EL (cell line): ENCODE measurements at regions not wholly inside any gene's neighbourhood (a gene's known extent, or its start where the extent isn't known, plus 50 kb on each side); places are given as distances from the start of the nearest gene placed in this dataset.
"Not testable (repeated sequence)": the region's sequence is repeated elsewhere in the genome, so short reads cannot be mapped to it uniquely, and the experiment has no call there.

Experiments
- DNase-seq: peaks from one replicate; pipeline ENCODE4 v3.0.0-alpha.2; 2016

DNA sequence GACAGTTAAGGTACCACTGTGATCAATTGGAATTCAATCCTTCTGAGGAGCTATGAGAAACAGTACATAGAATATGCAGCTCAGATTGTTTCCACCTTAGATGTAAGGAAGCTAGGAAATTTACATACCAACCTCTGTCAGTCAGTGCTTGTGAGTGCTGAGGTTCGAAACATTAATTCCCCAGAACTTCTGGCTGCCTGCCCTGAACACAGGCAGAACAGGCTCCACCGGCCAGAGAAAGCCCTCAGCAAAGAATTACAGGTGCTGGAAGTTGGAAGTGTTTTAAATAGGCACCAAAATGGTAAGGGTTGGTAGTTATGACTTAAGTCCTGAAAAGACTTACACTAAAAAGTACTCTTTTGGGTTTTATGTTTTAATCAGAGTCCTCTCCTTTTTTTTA, 651.8 kb downstream of the C4orf33 start:
- no peak for DNase-seq

DNA sequence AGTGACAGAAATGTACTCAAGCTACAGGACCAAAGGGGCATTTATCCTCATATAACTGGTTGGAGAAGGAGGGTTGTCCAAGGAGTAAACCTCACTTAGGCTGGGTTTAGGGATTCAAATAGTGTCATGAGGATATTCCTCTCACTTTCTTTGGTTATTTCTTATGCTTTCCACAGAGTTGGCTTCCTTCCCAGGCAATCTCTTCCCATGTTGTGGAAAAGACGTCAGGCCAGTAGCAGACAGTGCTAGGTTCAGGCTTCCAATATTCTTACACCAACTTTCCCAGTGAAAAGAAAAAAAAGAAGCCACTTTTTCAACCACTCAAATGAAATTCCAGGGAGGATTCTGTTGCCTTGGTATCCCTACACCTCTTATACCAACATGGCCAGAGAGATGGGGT, 653.0 kb downstream of the C4orf33 start:
- DNase-seq: no peak

DNA sequence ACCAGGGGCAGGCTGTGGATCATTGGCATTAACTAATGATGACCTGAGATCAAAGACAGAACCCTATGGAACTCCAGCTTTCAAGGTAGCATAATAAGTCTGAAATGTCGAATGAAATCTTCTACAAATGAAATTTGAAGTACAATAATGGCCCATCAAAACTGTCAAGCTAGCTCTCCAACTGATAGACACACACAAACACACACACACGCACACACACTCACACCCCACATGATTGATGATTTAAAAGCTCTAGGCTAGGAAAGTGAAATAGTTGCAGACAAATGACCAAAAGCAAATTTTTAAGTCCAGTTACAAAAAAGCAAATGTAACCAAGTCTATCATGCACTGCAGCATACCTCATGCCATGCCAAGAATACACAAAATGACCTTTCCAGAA, 655.7 kb downstream of the C4orf33 start:
- no peak for DNase-seq

DNA sequence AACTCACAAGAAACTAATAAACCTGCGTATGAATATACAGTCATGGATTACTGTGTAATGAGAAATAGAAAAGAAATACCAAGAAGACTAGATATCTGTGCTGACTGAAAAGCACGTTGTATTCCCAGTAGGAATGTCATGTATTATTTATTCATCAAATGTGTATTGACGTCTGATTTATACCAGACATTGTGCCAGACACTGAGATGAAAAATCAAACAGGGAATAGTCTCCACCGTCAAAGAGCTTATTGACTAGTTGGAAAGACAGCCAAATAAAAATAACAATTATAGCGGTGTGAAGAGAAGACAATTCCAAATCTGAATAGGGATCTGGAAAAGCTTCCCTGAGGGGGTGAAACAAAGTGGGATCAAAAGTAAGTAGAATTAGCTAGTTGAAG, 687.6 kb downstream of the C4orf33 start:
- no peak for DNase-seq

DNA sequence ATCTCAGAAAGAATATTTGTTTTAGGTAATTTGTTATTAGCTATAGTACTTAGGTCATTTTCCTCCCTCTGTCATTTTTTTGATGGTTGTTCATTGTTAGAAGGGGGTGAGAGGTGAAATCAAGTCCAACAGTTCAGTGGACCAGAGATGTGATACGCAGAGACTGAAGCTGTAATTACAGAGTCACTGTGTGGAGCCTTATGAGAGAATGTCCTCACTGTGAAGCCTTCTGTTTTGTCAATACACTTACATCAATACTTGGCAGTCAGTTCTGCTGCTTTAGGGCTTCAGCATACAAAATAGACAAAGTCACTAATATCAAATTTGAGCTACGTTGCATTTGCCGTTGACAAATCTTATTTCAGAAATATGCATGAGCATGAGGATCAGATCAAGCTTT, 692.5 kb downstream of the C4orf33 start:
- DNase-seq: no peak

DNA sequence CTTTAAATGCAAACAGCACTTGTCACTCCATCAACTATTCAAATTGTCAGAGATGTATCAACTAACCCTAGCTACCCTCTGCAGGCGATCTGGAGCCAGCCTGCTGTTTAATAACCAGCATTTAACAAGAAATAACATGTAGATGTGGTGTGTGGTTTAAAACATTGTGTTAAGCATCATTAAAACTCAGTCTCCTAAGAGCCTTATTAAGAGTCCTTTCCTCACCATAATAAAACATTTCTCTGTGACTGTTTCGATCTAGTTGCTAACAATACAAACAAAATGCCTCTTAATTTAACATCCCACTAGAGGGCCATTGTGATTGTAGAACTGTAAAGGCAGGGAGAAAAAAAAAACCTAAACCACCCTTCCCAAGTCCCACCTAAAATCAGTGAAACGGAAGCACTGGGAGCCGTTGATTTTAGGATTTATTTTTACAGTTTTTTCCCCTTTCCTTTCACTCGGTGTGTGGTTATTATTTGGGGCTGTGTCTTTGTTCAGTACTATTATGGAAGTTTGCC, 708.6 kb downstream of the C4orf33 start:
- no peak for DNase-seq

DNA sequence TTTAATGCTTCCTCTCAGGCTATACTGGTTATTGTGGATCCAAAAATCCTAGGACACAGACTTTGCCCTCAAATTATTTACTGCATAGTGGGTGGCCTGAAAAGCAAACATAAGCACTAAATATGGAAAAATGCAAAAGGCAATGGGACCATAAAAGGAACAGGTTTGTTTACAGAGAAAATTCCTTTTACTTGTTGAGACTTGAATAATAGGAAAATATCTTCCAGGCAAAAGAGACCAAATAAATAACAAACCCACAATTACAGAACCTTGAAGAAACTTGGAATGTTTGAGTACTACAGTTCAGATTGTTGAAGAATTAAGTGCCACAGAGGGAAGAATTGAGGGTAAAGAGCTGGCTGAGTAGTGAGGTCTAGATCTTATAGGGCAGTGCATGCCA, 711.0 kb downstream of the C4orf33 start:
- DNase-seq: no peak

DNA sequence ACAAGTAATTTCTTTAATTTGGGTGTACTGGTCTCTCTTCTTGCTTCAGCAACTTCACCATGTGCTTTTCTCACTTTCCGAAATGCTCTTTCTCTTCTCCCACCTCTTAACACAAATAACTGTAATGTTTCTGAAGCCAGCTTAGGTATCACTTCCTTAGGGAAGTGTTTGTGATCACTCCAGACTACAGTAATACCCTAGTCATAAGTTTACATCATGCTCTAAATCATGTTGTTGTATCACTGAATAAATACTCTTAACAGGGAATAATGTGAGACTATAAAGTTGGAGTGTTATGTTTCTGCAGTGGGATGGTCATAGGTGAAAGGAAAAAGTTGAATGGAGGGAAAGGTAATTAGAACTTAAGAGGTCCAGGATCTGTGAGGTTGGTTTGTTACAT, 712.3 kb downstream of the C4orf33 start:
- DNase-seq: no peak

DNA sequence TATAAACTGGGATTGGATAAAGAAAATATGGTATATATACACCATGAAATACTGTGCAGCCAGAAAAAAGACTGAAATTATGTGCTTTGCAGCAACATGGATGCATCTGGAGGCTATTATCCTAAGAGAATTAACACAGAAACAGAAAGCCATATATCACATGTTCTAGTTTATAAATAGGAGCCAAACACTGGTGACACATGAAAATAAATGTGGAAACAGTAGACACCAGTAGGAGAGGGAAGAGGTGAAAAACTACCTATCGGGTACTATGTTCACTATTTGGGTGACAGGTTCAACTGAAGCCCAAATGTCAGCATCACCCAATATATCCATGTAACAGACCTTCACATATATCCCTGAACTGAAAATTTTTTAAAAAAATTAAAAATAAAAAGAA, 725.1 kb downstream of the C4orf33 start:
- no peak for DNase-seq

DNA sequence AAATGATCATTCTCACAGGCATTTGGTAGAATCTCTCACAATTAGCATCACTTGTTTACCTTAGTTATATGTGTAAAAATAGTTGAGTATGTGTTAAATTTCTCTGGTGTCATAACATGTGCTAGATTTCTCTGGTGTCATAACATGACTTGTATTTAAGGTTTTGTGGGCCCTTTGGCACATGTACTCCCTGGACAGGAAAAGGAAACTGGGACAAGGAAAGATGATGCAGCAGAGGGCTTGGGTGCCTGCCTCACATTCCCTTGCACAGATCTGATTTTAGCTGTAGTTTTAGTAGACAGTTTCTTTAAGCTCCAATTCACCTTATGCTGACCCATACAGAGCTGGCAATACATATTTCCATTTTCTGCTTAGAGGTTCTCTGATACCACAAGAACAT, 726.0 kb downstream of the C4orf33 start:
- no peak for DNase-seq

DNA sequence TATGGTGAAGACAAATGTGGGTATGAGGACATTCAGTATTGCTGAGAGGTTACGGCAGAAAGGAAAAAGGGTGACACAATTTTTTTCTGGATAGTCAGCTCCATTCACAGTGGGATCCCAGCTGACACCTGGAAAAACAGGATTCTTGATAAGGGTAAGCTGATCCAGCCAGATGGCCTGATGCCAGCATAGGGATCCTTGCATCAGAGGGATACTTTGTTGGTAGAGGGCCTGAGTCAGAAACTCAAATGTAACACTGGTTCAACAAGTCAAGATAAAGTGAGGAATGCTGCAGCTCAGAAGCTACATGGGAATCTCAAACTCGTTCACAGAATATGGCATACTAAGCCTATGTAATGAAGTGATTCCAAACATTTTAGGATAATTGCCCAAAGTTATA, 726.7 kb downstream of the C4orf33 start:
- no peak for DNase-seq

DNA sequence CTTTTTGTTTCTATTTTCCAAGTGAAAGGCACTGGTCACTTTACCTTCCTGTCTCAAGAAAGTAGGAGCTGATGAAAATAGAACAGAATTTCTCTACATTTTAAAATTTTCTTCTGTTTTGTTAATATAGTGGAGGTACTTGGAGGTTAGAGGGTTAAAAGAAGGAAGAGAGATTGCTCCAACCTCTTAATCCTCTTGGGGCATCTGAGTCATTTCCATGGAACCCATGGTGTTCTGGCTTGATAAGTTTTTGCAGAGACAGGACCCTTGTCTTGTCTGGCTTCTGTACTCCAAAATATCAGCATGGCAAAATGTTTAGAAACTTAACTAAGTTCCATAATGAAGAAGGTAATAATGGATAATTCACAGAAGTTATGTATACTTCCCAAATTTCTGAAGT, 727.2 kb downstream of the C4orf33 start:
- DNase-seq: no peak

DNA sequence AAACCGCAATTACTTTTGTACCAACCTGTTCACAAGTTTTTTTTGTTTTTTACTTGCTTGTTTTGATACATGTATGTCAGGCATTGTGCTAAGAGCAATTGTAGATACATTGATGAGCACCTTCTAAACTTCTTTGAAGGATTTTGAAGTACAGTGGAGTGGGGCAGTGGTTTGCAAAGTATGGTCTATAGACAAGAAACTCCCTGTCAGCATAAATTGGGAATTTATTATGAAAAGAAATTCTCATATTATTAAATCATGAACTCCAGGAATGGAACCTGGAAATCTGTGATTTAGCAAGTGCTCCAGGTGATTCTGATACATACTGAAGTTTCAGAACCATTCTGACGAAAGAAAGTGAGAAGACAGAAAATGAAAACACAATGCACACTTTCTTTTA, 733.4 kb downstream of the C4orf33 start:
- DNase-seq: no peak

DNA sequence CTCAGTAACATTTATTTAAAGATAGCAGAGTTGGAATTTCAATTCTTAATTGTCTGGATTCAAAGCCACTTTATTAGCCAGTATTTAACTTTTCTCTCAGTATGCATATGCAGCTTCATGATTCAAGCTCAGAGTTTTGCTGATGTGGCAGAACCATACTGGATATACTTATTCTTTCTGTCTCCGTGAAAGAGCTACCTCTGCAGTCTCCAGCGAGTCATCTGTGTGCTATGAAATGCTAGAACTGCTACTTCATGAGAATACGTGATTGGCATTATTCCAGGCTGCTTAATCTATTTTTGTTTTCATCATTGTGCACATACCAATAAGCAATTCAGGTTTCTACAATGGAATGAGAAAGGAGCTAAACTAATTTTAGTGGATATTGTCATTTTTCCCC, 743.7 kb downstream of the C4orf33 start:
- peak; percentile 7 for DNase-seq

DNA sequence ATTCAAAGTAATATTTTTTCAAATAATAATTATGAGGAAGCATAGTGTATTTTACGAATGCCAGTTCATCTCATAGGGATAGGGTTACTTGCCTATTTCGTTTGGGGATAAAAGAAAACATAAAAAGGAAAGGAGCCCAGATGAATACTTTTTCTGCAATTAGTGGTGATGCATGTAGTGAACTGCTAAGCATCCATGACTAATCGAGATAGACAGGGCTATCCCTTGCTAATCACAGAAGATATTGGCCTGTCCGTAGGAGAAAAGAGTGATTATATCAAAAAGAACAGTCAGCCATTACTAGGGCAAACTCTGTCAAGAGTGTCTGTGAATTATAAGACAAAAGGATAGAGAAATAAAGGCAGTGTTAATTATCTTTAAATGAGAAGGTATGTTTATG, 746.1 kb downstream of the C4orf33 start:
- DNase-seq: no peak

DNA sequence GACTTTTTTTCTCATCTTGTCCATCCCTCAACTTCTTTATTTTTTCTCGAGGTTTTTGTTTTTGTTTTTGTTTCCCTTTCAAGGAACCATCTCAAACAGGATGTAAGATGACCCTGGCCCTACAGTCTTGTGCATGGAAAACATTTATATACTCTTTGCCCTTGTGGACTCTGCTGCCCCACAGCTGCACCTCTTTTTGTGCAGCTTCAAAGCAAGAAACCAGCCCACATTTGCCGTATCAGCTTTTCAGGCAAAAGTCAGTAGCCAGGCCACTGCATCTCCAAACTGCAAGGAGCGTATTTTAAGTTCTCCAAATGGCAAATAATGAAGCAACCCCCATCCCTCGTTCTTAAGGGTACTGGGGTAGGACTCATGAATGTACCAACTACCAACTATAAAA, 756.5 kb downstream of the C4orf33 start:
- DNase-seq: no peak

DNA sequence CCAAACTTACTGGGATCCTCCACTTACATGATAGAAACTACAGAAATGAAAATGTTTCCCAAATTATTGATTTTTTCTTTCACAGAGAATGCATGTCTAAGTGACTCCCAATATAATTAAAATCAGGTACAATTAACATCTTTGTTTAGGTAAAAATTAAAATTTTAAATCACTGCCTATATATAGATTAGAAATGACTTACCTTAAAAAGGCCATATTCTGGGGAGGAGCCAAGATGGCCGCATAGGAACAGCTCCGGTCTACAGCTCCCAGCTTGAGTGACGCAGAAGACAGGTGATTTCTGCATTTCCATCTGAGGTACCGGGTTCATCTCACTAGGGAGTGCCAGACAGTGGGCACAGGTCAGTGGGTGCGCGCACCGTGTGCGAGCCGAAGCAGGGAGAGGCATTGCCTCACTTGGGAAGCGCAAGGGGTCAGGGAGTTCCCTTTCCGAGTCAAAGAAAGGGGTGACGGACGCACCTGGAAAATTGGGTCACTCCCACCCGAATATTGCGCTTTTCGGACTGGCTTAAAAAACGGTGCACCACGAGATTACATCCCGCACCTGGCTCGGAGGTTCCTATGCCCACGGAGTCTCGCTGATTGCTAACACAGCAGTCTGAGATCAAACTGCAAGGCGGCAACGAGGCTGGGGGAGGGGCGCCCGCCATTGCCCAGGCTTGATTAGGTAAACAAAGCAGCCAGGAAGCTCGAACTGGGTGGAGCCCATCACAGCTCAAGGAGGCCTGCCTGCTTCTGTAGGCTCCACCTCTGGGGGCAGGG, 757.9 kb downstream of the C4orf33 start:
- DNase-seq: not testable (repeated sequence)

DNA sequence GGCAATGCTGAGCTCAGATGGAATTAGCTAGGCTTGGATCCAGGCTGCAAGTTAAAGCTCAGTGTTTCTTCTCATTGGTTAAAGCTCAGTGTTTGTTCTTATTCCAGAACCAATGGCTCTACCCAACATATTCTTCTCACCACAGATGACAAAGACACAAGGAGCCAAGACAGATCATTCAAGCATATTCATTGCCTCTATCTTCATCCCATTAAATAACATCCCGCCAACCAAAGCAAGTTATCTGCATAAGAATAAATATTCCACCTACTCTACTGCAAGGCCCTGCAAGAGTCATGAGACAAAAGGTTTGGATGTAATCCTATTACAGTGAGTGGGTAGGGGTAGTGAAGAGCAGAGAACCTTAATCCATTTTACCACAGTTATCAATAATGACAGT, 766.5 kb downstream of the C4orf33 start:
- no peak for DNase-seq

DNA sequence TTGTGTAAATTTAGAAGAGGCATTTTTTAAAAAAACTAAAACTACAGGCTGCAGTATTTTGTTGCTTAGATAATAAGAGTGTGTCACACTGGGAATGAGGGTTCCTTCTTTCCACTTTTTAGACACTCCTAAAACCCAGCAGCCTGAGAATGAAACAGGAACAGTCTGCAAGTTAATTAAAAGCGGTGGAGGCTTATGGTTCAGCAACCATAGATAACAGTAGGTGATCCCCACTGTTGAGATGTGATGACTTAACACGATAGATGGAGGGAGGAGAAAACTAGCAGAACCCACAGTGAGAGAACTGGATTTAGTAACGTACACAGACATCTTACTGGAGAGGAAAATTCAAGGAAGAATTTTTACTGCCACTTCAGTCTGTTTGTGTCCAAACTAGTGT, 767.3 kb downstream of the C4orf33 start:
- no peak for DNase-seq

DNA sequence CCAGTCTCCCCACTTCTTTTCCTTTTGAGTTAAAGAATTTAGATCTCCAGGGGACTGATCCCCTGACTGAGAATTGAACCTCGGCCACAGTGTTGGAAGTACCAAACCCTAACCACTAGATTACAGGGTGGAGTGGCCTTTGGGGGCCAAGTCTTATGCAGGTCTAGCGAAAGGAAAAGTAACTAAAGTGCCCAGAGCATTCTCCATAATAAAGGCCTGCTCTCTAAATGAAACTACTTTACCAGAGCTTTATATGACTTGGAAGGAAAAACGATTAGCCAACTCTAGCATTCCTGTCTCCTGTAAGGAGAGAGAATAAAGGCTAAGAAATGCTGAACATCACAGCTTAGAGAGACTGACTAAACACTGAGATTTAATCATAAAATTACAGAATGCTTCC, 788.0 kb downstream of the C4orf33 start:
- DNase-seq: no peak

DNA sequence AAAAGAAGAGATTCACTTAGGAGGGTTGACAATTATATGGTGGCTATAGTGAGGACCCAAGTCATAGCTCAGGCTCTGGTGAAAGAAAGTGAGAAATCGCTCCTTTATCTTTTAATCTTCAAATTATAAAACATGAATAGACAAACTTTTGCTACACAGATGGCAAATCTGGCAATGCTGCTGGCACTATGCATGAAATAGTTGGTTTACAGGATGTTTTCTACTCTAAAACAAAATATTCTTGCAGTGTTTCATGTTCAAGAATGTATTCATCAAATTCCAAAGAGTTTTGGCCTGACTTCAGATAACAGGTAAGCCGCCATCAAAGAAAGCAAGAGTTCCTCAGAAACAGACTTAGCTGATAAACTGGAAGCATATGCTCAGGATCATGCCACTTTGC, 801.2 kb downstream of the C4orf33 start:
- no peak for DNase-seq

DNA sequence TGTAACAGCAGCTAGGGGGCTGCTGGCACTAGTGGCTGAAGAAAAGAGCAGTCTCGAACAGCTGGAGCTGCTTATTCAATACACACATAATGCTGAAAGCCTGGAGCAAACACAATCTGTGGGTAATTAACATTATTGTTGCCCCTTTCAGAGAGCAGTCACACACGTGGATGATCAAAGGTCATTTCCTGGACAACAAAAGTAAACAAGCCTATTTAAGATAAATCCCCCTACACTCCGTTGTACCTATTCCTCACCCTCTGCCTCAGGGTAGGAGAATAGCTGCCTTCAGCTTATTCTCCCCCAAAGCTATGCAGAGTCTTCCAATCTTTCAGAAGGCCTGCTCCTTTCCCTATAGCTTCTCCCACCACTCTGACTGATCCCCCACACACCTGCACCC, 803.9 kb downstream of the C4orf33 start:
- DNase-seq: no peak

DNA sequence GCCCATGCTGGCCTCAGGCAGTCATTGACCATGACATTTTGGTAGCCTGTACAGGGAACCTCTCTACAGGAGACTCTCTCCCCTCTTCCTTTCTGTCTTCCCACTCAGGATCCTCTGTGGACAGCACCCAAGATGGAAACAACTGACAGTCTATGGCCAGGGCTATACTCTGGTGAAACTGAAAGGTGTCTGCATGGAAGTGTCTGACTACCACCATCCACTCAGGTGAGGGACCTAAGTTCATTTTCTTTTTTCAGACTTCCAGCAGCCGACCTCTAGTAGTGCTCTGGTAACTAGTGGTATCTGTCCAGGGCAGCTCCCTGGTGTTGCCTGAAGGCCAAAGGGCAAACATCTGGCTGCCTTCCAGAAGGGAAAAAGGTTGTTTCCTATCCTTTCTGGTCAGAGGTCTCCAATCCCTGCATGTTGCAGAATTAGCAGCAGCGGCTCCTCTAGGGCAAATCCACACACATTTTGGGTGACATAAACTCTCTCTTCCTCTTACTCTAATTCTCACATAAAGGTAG, 804.5 kb downstream of the C4orf33 start:
- DNase-seq: no peak

DNA sequence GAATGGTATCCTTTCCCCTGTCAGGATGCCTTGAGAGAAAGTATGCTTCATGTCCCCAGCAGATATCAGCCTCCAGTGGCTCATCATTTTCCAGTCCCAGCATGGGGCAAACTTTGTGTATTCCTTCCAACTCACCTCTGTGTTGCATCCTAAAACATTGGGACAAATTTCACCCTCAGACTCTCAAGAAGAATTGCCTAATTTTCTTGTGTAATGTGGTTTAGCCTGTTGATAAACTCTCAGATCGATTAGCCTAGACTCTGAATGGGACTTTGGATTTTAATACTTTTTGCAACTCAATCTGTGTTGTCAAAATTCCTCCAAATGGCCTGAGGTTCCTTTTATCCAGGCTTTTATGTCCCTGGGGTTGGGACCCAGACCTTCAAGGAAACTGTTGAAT, 805.3 kb downstream of the C4orf33 start:
- no peak for DNase-seq

DNA sequence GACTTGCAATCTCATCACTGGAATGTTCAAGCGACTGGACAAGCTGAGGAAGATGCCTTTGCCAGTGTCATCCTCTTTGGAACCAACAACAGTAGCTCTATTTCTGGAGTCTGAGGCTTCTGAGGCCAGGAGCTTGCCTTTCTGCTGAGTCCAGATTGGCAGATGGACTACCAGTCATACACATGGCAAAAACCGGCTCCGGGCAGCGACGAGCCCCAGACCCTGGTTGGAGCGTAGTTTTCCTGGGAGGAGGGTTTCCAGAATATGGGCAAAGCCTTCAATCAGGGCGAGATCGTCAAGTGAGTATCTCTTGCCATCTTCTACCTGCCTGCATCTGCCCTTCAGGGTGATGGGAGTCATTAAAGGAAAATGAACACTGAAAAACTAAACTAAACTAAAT, 807.9 kb downstream of the C4orf33 start:
- no peak for DNase-seq
